GM20000 (cell line): ENCODE measurements at regions not wholly inside any gene's neighbourhood (a gene's known extent, or its start where the extent isn't known, plus 50 kb on each side); places are given as distances from the start of the nearest gene placed in this dataset.

Source experiments
- DNase-seq: peaks from one replicate; pipeline ENCODE4 v3.0.0; 2012; ENCODE audit warnings: low spot score
- TF ChIP-seq, protein P1 (sequence below): IDR thresholded peaks from 2 replicates; pipeline ENCODE4 v1.5.1; 2012; ENCODE audit warnings: mild to moderate bottlenecking, control low read depth; ENCODE audit errors: extremely low read depth, missing control alignments

GRCh38 chr20:11719153-11719552, 198.5 kb upstream of the BTBD3 start:
- TF ChIP-seq, protein P1, sequence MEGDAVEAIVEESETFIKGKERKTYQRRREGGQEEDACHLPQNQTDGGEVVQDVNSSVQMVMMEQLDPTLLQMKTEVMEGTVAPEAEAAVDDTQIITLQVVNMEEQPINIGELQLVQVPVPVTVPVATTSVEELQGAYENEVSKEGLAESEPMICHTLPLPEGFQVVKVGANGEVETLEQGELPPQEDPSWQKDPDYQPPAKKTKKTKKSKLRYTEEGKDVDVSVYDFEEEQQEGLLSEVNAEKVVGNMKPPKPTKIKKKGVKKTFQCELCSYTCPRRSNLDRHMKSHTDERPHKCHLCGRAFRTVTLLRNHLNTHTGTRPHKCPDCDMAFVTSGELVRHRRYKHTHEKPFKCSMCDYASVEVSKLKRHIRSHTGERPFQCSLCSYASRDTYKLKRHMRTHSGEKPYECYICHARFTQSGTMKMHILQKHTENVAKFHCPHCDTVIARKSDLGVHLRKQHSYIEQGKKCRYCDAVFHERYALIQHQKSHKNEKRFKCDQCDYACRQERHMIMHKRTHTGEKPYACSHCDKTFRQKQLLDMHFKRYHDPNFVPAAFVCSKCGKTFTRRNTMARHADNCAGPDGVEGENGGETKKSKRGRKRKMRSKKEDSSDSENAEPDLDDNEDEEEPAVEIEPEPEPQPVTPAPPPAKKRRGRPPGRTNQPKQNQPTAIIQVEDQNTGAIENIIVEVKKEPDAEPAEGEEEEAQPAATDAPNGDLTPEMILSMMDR = no peak
- no peak for DNase-seq

DNA sequence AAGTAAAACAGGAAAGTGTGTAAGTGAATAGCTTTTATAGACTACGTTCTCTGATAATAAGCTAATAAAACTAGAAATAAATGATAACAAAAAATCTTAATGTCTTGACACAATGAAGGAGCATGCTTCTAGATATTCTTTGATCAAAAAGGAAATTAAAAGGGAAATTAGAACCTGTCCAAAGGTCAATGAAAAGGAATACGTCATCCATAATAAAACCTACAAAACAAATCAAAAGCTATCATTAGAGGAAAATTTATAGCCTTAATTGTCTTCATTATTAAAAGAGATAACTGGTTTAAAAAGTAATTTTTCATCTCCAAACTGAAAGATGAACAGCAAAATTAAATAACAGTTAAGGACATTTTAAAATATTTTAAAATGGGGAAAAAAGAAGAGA, 196.3 kb upstream of the BTBD3 start:
- TF ChIP-seq, protein P1 = no peak
- no peak for DNase-seq

- TF ChIP-seq, protein P1 = no peak
- no peak for DNase-seq
Measured at GRCh38 chr20:11724097-11724496, 193.6 kb upstream of the BTBD3 start.

- TF ChIP-seq, protein P1 = no peak
- no peak for DNase-seq
Measured at GRCh38 chr20:11726026-11726425, 191.7 kb upstream of the BTBD3 start.

DNA sequence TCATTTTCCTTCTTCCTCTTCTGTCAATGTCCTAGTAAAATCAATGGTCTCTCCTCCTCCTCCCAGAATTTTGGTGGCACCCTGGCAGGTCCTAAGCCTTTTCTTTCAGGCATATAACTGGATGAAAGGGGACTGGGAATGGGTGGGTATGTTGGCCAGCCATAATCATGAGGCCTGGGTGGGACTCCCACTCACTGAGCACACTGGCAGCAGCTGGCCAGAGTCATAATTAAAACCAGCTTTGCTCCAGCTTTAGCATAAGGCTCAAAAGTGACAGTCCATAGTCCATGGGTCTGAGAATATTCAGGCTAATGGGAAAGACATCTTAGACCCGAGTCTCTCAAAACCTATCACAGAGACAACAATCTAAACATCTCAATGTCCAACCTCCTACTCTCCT, 190.0 kb upstream of the BTBD3 start:
- no peak for DNase-seq
- TF ChIP-seq, protein P1 = no peak

GRCh38 chr20:11728937-11729336, 188.8 kb upstream of the BTBD3 start:
- DNase-seq = no peak
- TF ChIP-seq, protein P1 = no peak

DNA sequence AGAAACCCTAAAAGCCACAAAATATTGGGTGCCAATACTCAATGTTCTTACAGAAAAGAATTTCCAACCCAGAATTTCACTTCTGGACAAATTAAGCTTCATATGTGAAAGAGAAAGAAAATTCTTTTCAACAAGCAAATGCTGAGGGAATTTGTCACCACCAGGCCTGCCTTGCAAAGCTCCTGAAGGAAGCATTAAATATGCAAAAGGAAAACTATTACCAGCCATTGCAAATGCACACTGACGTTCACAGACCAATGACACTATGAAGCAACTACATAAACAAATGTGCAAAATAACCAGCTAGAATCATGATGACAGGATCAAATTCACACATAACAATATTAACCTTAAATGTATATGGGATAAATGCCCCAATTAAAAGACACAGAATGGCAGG, 187.9 kb upstream of the BTBD3 start:
- TF ChIP-seq, protein P1 = no peak
- DNase-seq = no peak

DNA sequence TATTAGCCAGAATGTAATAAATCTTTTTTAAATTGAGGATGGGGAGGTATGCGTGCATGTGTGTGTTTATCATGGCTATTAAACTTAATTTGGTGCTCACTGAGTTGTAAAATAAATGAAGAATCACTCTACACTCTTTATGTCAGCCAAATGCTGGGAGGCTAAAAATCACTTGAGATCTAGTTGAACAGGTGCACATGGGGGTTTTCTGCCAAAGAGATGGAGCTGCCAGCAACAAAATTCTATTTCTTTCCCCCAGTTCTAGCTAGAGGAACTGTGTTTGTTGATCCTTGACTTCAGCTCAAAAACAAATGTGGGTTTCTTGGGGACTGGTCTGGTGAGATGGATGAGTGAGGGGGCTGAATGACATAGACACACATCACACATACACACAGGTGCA, 183.3 kb upstream of the BTBD3 start:
- no peak for DNase-seq
- TF ChIP-seq, protein P1 = no peak
